ENCODE measurements at regions not wholly inside any gene's neighbourhood (a gene's known extent, or its start where the extent isn't known, plus 50 kb on each side); places are given as distances from the start of the nearest gene placed in this dataset.

DNA sequence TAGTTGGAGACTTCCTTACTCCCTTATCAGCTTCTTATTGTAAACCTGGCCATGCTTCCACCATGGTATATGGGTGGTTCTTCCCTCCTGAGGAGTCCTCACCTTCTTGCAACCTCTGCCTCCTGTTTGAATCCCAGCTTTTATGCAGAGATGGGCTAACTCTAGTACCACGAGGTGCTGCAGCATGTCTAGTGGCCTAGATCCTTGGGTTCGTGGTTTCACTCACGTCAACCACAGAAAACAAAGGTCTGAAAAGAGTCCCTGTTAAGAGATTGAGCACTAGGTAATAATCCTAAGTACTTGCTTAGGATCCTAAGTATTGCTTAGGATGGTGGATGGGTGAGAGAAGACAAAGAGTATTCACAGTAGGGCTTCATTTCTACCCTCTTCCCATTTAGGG lies 133.7 kb downstream of the FCRL5 start:
- TF ChIP-seq, protein P1, sequence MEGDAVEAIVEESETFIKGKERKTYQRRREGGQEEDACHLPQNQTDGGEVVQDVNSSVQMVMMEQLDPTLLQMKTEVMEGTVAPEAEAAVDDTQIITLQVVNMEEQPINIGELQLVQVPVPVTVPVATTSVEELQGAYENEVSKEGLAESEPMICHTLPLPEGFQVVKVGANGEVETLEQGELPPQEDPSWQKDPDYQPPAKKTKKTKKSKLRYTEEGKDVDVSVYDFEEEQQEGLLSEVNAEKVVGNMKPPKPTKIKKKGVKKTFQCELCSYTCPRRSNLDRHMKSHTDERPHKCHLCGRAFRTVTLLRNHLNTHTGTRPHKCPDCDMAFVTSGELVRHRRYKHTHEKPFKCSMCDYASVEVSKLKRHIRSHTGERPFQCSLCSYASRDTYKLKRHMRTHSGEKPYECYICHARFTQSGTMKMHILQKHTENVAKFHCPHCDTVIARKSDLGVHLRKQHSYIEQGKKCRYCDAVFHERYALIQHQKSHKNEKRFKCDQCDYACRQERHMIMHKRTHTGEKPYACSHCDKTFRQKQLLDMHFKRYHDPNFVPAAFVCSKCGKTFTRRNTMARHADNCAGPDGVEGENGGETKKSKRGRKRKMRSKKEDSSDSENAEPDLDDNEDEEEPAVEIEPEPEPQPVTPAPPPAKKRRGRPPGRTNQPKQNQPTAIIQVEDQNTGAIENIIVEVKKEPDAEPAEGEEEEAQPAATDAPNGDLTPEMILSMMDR (IDR thresholded peaks at IDR 0.05): no peak
- TF ChIP-seq POLR2A (IDR thresholded peaks at IDR 0.05): no peak

Data from testis (tissue), 2 donors.